HL-60/S4 (cell line): ENCODE measurements at regions not wholly inside any gene's neighbourhood (a gene's known extent, or its start where the extent isn't known, plus 50 kb on each side); places are given as distances from the start of the nearest gene placed in this dataset.
"Not testable (repeated sequence)": the region's sequence is repeated elsewhere in the genome, so short reads cannot be mapped to it uniquely, and the experiment has no call there.

Experiments
- in situ Hi-C: fragments of 300-500 bp; cut with MboI; formaldehyde crosslinking; loops from 2 replicates; pipeline ENCODE4 v1.14.3; 2022; ENCODE audit warnings: low sequenced_read_pairs

- in situ Hi-C loops = no loop called here
Observed at GRCh38 chr5:179459771-179460170, 90.6 kb upstream of the RUFY1 start.

GRCh38 chr5:179457612-179458011 is 92.7 kb upstream of the RUFY1 start:
- in situ Hi-C loops = no loop called here

- in situ Hi-C loops = not testable (repeated sequence)
Observed at GRCh38 chr5:179456075-179456474, 94.3 kb upstream of the RUFY1 start.

- in situ Hi-C loops = no loop called here
Observed at GRCh38 chr5:179455320-179455719, 95.0 kb upstream of the RUFY1 start.

GRCh38 chr5:179454356-179454755 is 96.0 kb upstream of the RUFY1 start:
- in situ Hi-C loops = no loop called here

DNA sequence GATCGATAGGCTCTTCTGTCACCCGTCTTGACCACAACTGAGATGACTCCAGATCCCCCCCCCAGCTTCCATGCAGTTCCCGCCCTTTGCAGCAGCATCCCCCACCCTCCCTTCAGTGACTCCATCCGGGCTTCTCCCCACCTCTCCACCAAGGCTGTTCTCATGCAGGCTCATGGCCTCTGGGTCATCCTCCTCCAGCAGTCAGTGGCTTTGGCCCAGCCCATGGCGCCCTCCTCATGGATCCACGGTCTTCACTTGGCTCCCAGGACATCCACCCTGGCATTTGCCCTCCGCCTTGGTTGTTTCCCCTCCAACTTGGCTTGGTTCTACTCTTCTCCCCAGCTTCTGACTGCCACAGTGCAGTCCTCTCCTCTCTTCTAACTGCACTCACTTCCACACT is 96.7 kb upstream of the RUFY1 start:
- in situ Hi-C loops = no loop called here

GRCh38 chr5:179452356-179453230 is 97.8 kb upstream of the RUFY1 start:
- in situ Hi-C loops = no loop called here

- in situ Hi-C loops = no loop called here
Observed at GRCh38 chr5:179451828-179452196, 98.5 kb upstream of the RUFY1 start.

GRCh38 chr5:179451114-179451827 is 99.1 kb upstream of the RUFY1 start:
- in situ Hi-C loops = no loop called here

GRCh38 chr5:179449950-179450349 is 100.4 kb upstream of the RUFY1 start:
- in situ Hi-C loops = not testable (repeated sequence)

DNA sequence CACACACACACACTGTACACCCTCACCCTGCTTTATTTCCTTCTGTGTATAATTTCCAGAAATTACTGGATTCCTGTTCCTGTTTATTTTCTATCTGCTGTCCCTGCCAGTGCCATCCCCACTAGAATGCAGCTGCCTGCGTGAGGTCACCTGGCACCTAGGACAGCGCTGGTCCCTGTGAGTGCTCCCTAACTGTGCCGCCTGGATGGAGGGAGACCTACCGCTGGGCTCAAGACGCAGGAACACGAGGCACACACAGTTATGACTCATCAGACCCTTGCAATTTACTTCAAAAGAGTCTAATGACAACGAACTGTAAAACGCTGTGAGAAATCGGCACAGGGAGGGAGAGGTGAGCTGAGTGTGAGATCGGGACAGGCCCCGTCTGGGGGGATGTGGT is 102.1 kb upstream of the RUFY1 start:
- in situ Hi-C loops = not testable (repeated sequence)

DNA sequence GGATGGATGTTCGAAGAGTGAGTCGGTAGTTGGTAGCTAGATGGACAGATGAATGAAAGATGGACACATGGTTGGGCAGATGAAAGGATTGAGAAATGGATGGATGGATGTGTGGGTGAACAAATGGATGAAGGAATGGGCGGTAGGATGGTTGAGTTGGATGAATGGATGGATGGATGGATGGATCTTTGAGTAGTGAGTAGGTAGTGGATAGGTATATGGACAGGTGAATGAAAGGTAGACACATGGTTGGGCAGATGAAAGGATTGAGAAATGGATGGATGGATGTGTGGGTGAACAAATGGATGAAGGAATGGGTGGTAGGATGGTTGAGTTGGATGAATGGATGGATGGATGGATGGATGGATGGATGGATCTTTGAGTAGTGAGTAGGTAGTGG is 97.0 kb upstream of the ADAMTS2 start:
- in situ Hi-C loops = not testable (repeated sequence)

DNA sequence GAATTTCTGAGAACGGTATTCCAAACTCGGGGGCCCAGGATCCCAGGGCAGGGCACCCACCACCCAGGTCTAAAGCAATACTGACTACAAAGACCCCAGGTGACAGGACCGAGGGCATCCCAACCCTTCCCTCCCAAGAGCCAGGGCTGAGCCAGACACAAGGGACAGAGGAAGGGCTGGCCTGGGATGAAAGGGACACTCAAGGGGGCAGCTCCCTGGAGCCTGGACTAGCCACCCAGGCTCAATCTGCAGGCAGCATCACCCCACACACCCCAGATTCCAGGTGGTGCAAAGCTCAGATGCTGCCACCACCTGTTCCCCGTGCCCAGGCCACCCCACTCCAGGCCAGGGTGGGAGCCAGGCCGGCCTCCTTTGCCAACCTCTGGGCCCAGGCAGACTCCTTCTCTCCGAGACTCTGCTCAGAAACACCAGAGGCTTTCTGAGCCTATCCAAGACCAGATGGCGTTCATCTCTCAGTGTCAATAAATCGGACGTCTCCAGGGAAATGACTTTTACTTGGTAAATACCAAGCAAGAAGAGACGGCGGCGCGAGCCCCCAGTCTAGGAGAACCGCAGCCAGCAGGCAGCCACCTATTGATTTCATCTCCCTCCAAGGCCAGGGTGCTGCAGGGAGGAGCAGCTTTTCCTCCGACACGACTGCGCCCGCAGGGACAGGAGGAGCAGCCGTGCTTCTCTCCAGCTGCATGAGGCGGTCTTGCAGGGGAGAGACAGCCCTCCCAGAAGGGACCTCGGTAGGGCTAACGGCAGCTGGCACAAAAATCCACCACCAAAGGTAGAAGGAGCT is 94.1 kb upstream of the ADAMTS2 start:
- in situ Hi-C loops = no loop called here

GRCh38 chr5:179438461-179438860 is 93.2 kb upstream of the ADAMTS2 start:
- in situ Hi-C loops = no loop called here

GRCh38 chr5:179438011-179438441 is 92.8 kb upstream of the ADAMTS2 start:
- in situ Hi-C loops = no loop called here

DNA sequence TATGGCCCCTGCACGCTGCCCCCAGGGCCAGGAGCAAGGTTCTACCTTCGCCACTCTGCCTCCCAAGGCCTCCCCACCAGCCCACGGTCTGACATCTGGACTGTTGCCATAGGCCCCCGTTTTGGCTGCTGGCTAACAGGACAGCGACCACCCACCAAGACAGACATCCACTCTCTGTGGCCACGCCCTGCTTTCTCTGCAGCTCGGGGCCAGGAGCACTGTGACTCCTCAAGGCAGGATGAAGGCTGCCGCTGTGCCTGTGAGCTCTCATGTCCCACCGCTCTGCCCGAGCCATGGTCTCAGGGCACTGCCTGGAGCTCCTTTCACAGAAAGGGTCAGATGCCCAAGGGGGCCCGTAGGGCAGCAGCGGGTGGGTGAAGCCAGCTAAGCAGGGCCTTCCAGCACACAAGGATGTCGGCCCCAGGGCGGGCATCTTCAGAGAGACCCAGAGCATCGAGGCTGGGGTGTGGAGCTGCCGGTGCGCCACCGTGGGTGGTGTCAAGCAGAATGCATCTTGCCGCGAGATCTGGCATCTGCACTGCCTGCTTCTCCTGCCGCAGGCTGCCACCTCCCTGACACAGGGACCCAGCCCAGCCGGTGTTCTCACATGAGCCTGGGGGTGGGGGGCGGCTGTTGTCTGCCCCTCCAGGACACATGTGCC is 92.2 kb upstream of the ADAMTS2 start:
- in situ Hi-C loops = no loop called here

- in situ Hi-C loops = no loop called here
Observed at GRCh38 chr5:179436321-179437122, 91.3 kb upstream of the ADAMTS2 start.

DNA sequence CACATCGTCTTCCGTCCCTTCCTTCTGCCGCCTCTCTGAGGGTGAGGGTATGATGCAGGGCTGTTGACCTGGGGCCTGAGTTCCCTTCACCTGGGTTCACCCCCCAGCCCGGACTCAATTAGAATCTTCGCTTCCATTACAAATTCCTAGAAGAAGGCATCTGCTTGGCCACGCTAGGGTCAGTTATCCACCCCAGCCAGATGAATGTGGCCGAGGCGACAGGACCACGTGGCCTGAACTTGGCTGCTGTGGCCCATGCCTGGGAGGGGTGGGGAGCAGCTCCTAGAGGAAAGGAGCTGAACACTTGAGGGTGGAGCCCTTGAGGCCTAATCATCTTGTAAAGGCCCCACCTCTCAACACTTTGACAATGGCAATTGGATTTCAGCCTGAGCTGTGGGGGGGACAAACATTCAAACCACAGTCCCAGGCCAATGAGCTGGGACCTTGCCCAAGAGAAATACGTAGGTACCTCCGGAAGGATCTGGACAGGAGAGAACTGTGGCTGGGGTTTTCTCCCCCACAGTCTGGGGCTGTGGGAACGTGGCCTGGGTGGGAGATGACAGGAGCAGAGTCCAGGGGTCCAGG is 90.6 kb upstream of the ADAMTS2 start:
- in situ Hi-C loops = no loop called here

DNA sequence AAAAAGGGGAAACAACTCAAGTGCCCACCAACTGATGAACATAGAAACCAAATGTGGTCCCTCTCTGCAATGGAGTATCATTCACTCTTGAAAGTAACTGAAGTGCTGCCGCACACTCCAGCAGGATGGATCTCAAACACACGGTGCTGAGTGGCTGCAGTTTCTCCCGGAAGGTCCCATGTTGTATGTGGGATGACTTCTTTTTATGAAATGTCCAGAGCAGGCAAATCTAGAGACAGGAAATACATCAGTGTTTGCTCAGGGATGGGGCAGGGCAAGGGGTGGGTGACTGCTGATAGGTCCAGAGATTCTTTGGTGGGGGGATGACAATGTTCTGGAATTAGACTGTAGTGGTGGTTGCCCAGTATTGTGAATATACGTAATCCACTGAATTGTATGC is 89.9 kb upstream of the ADAMTS2 start:
- in situ Hi-C loops = no loop called here

- in situ Hi-C loops = no loop called here
Observed at GRCh38 chr5:179432547-179432946, 87.3 kb upstream of the ADAMTS2 start.
